GM12878 (cell line): ENCODE measurements at regions not wholly inside any gene's neighbourhood (a gene's known extent, or its start where the extent isn't known, plus 50 kb on each side); places are given as distances from the start of the nearest gene placed in this dataset.

Source experiments
- ATAC-seq: fragments of 200-7000 bp; cut with Tn5 transposase; 3 replicates; pipeline ENCODE4 v1.9.1; 2020; ENCODE audit warnings: mild to moderate bottlenecking, moderate library complexity
- BruUV-seq: library from RNA; stranded (reverse); fragments of 400-500 nt; replicated peaks from 2 replicates; lab custom pipeline; 2021; lab: Mats Ljungman, UMichigan
- CTCF ChIA-PET: fragments of 300-600 bp; sonication (Branson Sonifier 250); formaldehyde crosslinking; extraction: SDS; loops from one replicate; lab custom pipeline; 2021; ENCODE audit warnings: inconsistent platforms; lab: Yijun Ruan, JAX
- POLR2A ChIA-PET: fragments of 350-600 bp; formaldehyde crosslinking; extraction: SDS; loops from one replicate; lab custom pipeline; 2021; ENCODE audit warnings: inconsistent platforms; lab: Charles Lee
- RAD21 ChIA-PET: fragments of 300-600 bp; sonication (Branson Sonifier 250); formaldehyde crosslinking; loops from one replicate; lab custom pipeline; 2023; ENCODE audit warnings: antibody characterized with exemption; ENCODE audit not compliant: unreplicated experiment; lab: Charles Lee
- SMC1A ChIA-PET: fragments of 300-600 bp; sonication (Branson Sonifier 250); formaldehyde crosslinking; loops from one replicate; lab custom pipeline; 2023; ENCODE audit not compliant: unreplicated experiment, uncharacterized antibody; lab: Charles Lee
- DNase-seq: peaks from one replicate; pipeline ENCODE4 v3.0.0-alpha.2; 2011; ENCODE audit warnings: low read depth, low spot score
- FAIRE-seq: peaks from 3 replicates; lab custom pipeline; 2011; peaks lifted over from hg19 to GRCh38; lab: Jason Lieb, UNC
- H2AFZ ChIP-seq: 2 replicates; pipeline ENCODE4 v1.6.0; 2011; ENCODE audit warnings: low read depth, low read length, control low read depth; ENCODE audit not compliant: control insufficient read depth
- H3K27ac ChIP-seq: 2 replicates; pipeline ENCODE4 v1.5.1; 2011; ENCODE audit warnings: control low read depth; ENCODE audit not compliant: control insufficient read depth, insufficient read depth
- H3K27me3 ChIP-seq, 2 experiments: replicated peaks in 1 of 2; 2 replicates each; pipeline versions ENCODE4 v1.6.0 to v1.6.1; 2011; ENCODE audit warnings: low read length in 1 of 2; ENCODE audit not compliant: control insufficient read depth in 2 of 2, insufficient read depth in 2 of 2
- H3K36me3 ChIP-seq, 2 experiments: 2 replicates each; pipeline ENCODE4 v1.5.1; 2011; ENCODE audit warnings: low read length in 1 of 2; ENCODE audit not compliant: control insufficient read depth in 2 of 2, insufficient read depth in 2 of 2
- H3K4me1 ChIP-seq: 2 replicates; pipeline ENCODE4 v1.6.1; 2011; ENCODE audit warnings: mild to moderate bottlenecking, low read length, moderate library complexity, mixed read lengths; ENCODE audit not compliant: control insufficient read depth, insufficient read depth
- H3K4me2 ChIP-seq: 2 replicates; pipeline ENCODE4 v1.6.0; 2011; ENCODE audit warnings: control low read depth; ENCODE audit not compliant: control insufficient read depth, insufficient read depth
- H3K4me3 ChIP-seq: fragments of 200-600 bp; sonication (generic); 2 replicates; pipeline ENCODE4 v1.5.1; 2016
- H3K79me2 ChIP-seq: 2 replicates; pipeline ENCODE4 v1.6.0; 2011; ENCODE audit warnings: low read length; ENCODE audit not compliant: control insufficient read depth, insufficient read depth
- H3K9ac ChIP-seq: 2 replicates; pipeline ENCODE4 v1.8.0; 2011; ENCODE audit warnings: low read length, control low read depth, mixed read lengths; ENCODE audit not compliant: control insufficient read depth, insufficient read depth
- H3K9me3 ChIP-seq: replicated peaks from 3 replicates; pipeline ENCODE4 v1.5.1; 2011; ENCODE audit warnings: mild to moderate bottlenecking, low read length; ENCODE audit not compliant: control insufficient read depth, insufficient read depth
- H4K20me1 ChIP-seq: 2 replicates; pipeline ENCODE4 v1.6.0; 2011; ENCODE audit not compliant: control insufficient read depth, insufficient read depth
- CEBPZ ChIP-seq: fragments of 150-350 bp; IDR thresholded peaks from 2 replicates; pipeline ENCODE4 v1.6.1; 2016; ENCODE audit warnings: low read depth, low read length
- MEF2B ChIP-seq: fragments of 450-650 bp; IDR thresholded peaks from 2 replicates; pipeline ENCODE4 v1.6.1; 2018; ENCODE audit warnings: mild to moderate bottlenecking, moderate library complexity; ENCODE audit not compliant: partially characterized antibody, poor library complexity, severe bottlenecking
- RUNX3 ChIP-seq: IDR thresholded peaks from 2 replicates; pipeline ENCODE4 v1.6.1; 2012; ENCODE audit warnings: low read length, inconsistent platforms
- SRF ChIP-seq, 2 experiments: IDR thresholded peaks; 2 replicates each; pipeline ENCODE4 v1.6.1; 2011; ENCODE audit warnings: low read depth in 2 of 2, low read length in 2 of 2, mild to moderate bottlenecking in 1 of 2, moderate library complexity in 1 of 2
- USF2 ChIP-seq: IDR thresholded peaks from 2 replicates; pipeline ENCODE4 v1.6.1; 2011; ENCODE audit warnings: low read depth, low read length, improper control_type of control experiment, borderline replicate concordance
- WGBS: methylation state at CpG from one replicate; pipeline ENCODE4 v1.1.6; 2016; ENCODE audit warnings: low lambda C conversion rate; ENCODE audit not compliant: insufficient replicate concordance, insufficient coverage; ENCODE audit errors: missing lambda C conversion rate; 5-methylcytosine and 5-hydroxymethylcytosine counted together
- in situ Hi-C: fragments of 300-500 bp; cut with MboI; formaldehyde crosslinking; loops from 9 replicates; pipeline ENCODE4 v1.14.3; 2018; ENCODE audit warnings: mixed read lengths
- intact Hi-C: fragments of 100-400 bp; cut with micrococcal nuclease; formaldehyde crosslinking; loops from one replicate; pipeline ENCODE4 v1.14.2; 2022; ENCODE audit not compliant: unreplicated experiment

- TF ChIP-seq RUNX3 (no peak), SRF (IDR thresholded peaks at IDR 0.05; ENCODE audit: low read depth in 2 of 2, low read length in 2 of 2) (no peak), MEF2B (no peak), CEBPZ (no peak), USF2 (no peak)
- Histone ChIP-seq H3K4me3 (no peak overlapping the region), H2AFZ (no peak overlapping the region), H3K27me3 (no peaks in the 10 kb centered on the region), H3K4me2 (no peak overlapping the region), H3K4me1 (no peaks in the 10 kb centered on the region), H3K9me3 (no peaks in the 10 kb centered on the region), H4K20me1 (no peaks in the 10 kb centered on the region), H3K9ac (no peak overlapping the region), H3K27ac (no peak overlapping the region), H3K36me3 (no peaks in the 10 kb centered on the region), H3K79me2 (no peaks in the 10 kb centered on the region)
- intact Hi-C loops, result no loop called here
- no peak for DNase-seq
- no peak for ATAC-seq
- in situ Hi-C loops, result no loop called here
- ChIA-PET CTCF (no interaction called here), SMC1A (no interaction called here), POLR2A (no interaction called here), RAD21 (no interaction called here)
- BruUV-seq, result no TSS peak
- no peak for FAIRE-seq
- 0% methylated on average over 3 of the region's 3 CpGs for WGBS
Measured at GRCh38 chr15:94747510-94747909, 516.1 kb downstream of the MCTP2 start.
